Heart right ventricle (tissue), 16 donors: ENCODE measurements at regions not wholly inside any gene's neighbourhood (a gene's known extent, or its start where the extent isn't known, plus 50 kb on each side); places are given as distances from the start of the nearest gene placed in this dataset.
A peak's percentile ranks its signal among the peaks of the same experiment; 100 is the strongest.

ENCODE experiments used
- ATAC-seq, 8 donors: fragments of 200-7000 bp; cut with Tn5 transposase; one replicate each; pipeline ENCODE4 v1.9.1; 2020; ENCODE audit warnings: mild to moderate bottlenecking in 8 of 8, moderate library complexity in 8 of 8, moderate number of reproducible peaks in 1 of 8
- DNase-seq, 2 donors: peaks; one replicate each; pipeline ENCODE4 v3.0.0-alpha.2; 2020
- H3K27ac ChIP-seq, 10 donors: fragments of 200-600 bp; sonication (generic) in 2 of 10; one replicate each; pipeline versions ENCODE4 v1.5.0 to v1.8.0; 2020 to 2022; ENCODE audit warnings: mild to moderate bottlenecking in 3 of 10
- H3K27me3 ChIP-seq, 7 donors: fragments of 200-600 bp; one replicate each; pipeline ENCODE4 v1.8.0; 2021 to 2022; ENCODE audit warnings: mild to moderate bottlenecking in 2 of 7
- H3K36me3 ChIP-seq, 9 donors: fragments of 200-600 bp; sonication (generic) in 1 of 9; one replicate each; pipeline versions ENCODE4 v1.5.0 to v1.8.0; 2020 to 2022; ENCODE audit warnings: mild to moderate bottlenecking in 2 of 9
- H3K4me1 ChIP-seq, 9 donors: fragments of 200-600 bp; sonication (generic) in 1 of 9; one replicate each; pipeline versions ENCODE4 v1.5.0 to v1.8.0; 2020 to 2022; ENCODE audit warnings: mild to moderate bottlenecking in 4 of 9
- H3K4me3 ChIP-seq, 10 donors: fragments of 200-600 bp; sonication (generic) in 2 of 10; one replicate each; pipeline versions ENCODE4 v1.5.0 to v1.8.0; 2020 to 2022; ENCODE audit warnings: mild to moderate bottlenecking in 7 of 10, moderate library complexity in 2 of 10
- H3K9me3 ChIP-seq, 11 donors: fragments of 200-600 bp in 10 of 11; sonication (generic) in 2 of 11; one replicate each; pipeline versions ENCODE4 v1.5.0 to v1.8.0; 2013 to 2022; ENCODE audit warnings: mild to moderate bottlenecking in 2 of 11, control low read depth in 1 of 11, moderate library complexity in 1 of 11
- CTCF ChIP-seq, 9 donors: fragments of 200-600 bp; sonication (generic) in 2 of 9; IDR thresholded peaks; one replicate each; pipeline versions ENCODE4 v1.5.0 to v1.8.0; 2021 to 2022; ENCODE audit warnings: antibody characterized with exemption in 9 of 9, mild to moderate bottlenecking in 5 of 9, moderate library complexity in 1 of 9
- WGBS, 2 donors: extraction: QIAGEN DNeasy Blood & Tissue Kit; methylation state at CpG; one replicate each; pipeline ENCODE4 v1.1.7; 2013; ENCODE audit warnings: inconsistent platforms in 1 of 2; 5-methylcytosine and 5-hydroxymethylcytosine counted together
- intact Hi-C, 10 donors: fragments of 100-400 bp; cut with DNase I; formaldehyde crosslinking; loops; one replicate each; pipeline versions ENCODE4 v1.11.1 to v1.14.2; 2022
- donor health status: Arrhythmogenic right ventricular cardiomyopathy.
- donor health status: ischemic (EF 13 %, LVEDD 7.1; RV severe dilation, severe dysfunction).
- donor health status: healthy with polysubstance abuse.
- donor health status: DM: no; HTN: yes; CAD: no.
- donor health status: DM: no; HTN: no; CAD: no.
- donor health status: ischemic (EF 25% LVEDD 6.9; RV normal size, moderate dysfunction).
- donor health status: ischemic (EF 25% LVEDD 5.7; RV mildly dilated, moderate dysfunction).
- donor health status: healthy.
- donor health status: DM: yes; HTN: yes; CAD: no.
- donor health status: Ischemic cardiomyopathy.
- donor health status: ischemic (EF 35%, LVEDD 5.7; RV mildly dilated, moderate dysfunction).
- donor health status: nonischemic (EF 11% LVEDD 7.7; RV severe dilation, severe dysfunction).
- donor health status: DM: yes; HTN: yes; CAD: no.
- donor health status: PGD.
- donor health status: ischemic (EF 29% LVEDD 5.4; RV normal size, mild dysfunction).
- donor health status: nonischemic (EF 23%, LVEDD 6.1; RV moderate dilation, normal function).

- H3K4me3 ChIP-seq = no peak overlapping the region
- H3K4me1 ChIP-seq = no peaks in the 10 kb centered on the region
- TF ChIP-seq CTCF (IDR thresholded peaks at IDR 0.05) = no peak
- no peak overlapping the region for H3K27ac ChIP-seq
- intact Hi-C loops = no loop called here
- H3K36me3 ChIP-seq = no peaks in the 10 kb centered on the region
- DNase-seq (no peak), ATAC-seq (no peak)
- no peaks in the 10 kb centered on the region for H3K27me3 ChIP-seq
- peaks cover 0 to 24% (median 5%) of the 10 kb centered on the region in 11 donors for H3K9me3 ChIP-seq
Measured at GRCh38 chr15:97718509-97718908, 242.0 kb upstream of the ARRDC4 start.

GRCh38 chr15:97728791-97729190 is 231.7 kb upstream of the ARRDC4 start:
- H3K27ac ChIP-seq = peak overlapping the region in 1 of 10 donors; percentile 43
- H3K36me3 ChIP-seq = no peaks in the 10 kb centered on the region
- TF ChIP-seq CTCF (IDR thresholded peaks at IDR 0.05) = peak in 2 of 9 donors; percentile 27 to 39
- H3K9me3 ChIP-seq = no peaks in the 10 kb centered on the region
- 24 to 31% methylated on average over 13 of the region's 13 CpGs for WGBS, 2 donors
- peaks cover 0 to 6% (median 0%) of the 10 kb centered on the region in 7 donors for H3K27me3 ChIP-seq
- peak overlapping the region in 4 of 10 donors; percentile 15 to 28 (median 22) for H3K4me3 ChIP-seq
- intact Hi-C loops = no loop called here
- peaks cover 0 to 6% (median 0%) of the 10 kb centered on the region in 9 donors for H3K4me1 ChIP-seq
- DNase-seq (peak; percentile 23 to 34), ATAC-seq (peak in 7 of 8 donors; percentile 17 to 94 (median 74))

GRCh38 chr15:97729270-97729669 is 231.2 kb upstream of the ARRDC4 start:
- ATAC-seq = peak in 4 of 8 donors; percentile 51 to 77 (median 76)
- intact Hi-C loops = no loop called here
- peak overlapping the region in 3 of 10 donors; percentile 19 to 28 (median 24) for H3K4me3 ChIP-seq

GRCh38 chr15:97730315-97730714 is 230.2 kb upstream of the ARRDC4 start:
- Histone ChIP-seq H3K4me3 (no peak overlapping the region), H3K27ac (no peak overlapping the region), H3K4me1 (peaks cover 0 to 6% (median 0%) of the 10 kb centered on the region in 9 donors), H3K9me3 (no peaks in the 10 kb centered on the region), H3K36me3 (no peaks in the 10 kb centered on the region), H3K27me3 (peaks cover 0 to 6% (median 0%) of the 10 kb centered on the region in 7 donors)
- DNase-seq (no peak), ATAC-seq (no peak)
- 79 to 88% methylated on average over 1 of the region's 1 CpG for WGBS, 2 donors
- intact Hi-C loops = no loop called here
- no peak for TF ChIP-seq CTCF (IDR thresholded peaks at IDR 0.05)

More at GRCh38 chr15:97729270-97729669, 231.2 kb upstream of the ARRDC4 start:
- Histone ChIP-seq H3K27me3 (peaks cover 0 to 6% (median 0%) of the 10 kb centered on the region in 7 donors), H3K27ac (peak overlapping the region in 1 of 10 donors; percentile 43), H3K4me1 (peaks cover 0 to 6% (median 0%) of the 10 kb centered on the region in 9 donors), H3K9me3 (no peaks in the 10 kb centered on the region), H3K36me3 (no peaks in the 10 kb centered on the region)
- 36 to 45% methylated on average over 7 of the region's 7 CpGs for WGBS, 2 donors
- no peak for DNase-seq
- TF ChIP-seq CTCF (IDR thresholded peaks at IDR 0.05) = no peak
